H1 (cell line): ENCODE measurements at regions not wholly inside any gene's neighbourhood (a gene's known extent, or its start where the extent isn't known, plus 50 kb on each side); places are given as distances from the start of the nearest gene placed in this dataset.

Experiments used
- BACH1 ChIP-seq: IDR thresholded peaks from 2 replicates; pipeline ENCODE4 v1.6.1; 2012; ENCODE audit warnings: low read length, improper control_type of control experiment
- CBX8 ChIP-seq: fragments of 300-800, 300-1000 bp; sonication (generic); IDR thresholded peaks from 2 replicates; pipeline ENCODE4 v1.7.1; 2016; ENCODE audit warnings: low read depth, low read length, borderline replicate concordance
- CTBP2 ChIP-seq: IDR thresholded peaks from 2 replicates; pipeline ENCODE4 v1.7.0; 2011; ENCODE audit warnings: borderline replicate concordance, mild to moderate bottlenecking, moderate library complexity, mixed read lengths, low read length; ENCODE audit not compliant: insufficient read depth, insufficient read length
- CTCF ChIP-seq, 3 experiments: IDR thresholded peaks; 1 replicate in 2 of 3; 2 replicates in 1 of 3; pipeline versions ENCODE4 v1.5.1 to v1.6.1; 2011; ENCODE audit warnings: low read length in 3 of 3, mild to moderate bottlenecking in 3 of 3, inconsistent platforms in 2 of 3, low read depth in 1 of 3, moderate library complexity in 1 of 3; ENCODE audit not compliant: insufficient read depth in 1 of 3; ENCODE audit errors: control extremely low read depth in 1 of 3
- EP300 ChIP-seq, 2 experiments: IDR thresholded peaks; 1 replicate in 1 of 2; 2 replicates in 1 of 2; pipeline ENCODE4 v1.6.1; 2011 to 2012; ENCODE audit warnings: low read depth in 2 of 2, low read length in 2 of 2, mild to moderate bottlenecking in 2 of 2, borderline replicate concordance in 1 of 2, inconsistent platforms in 1 of 2, moderate library complexity in 1 of 2
- HDAC2 ChIP-seq, 2 experiments: fragments of 300-600 bp in 1 of 2; sonication (generic) in 1 of 2; IDR thresholded peaks; 2 replicates each; pipeline ENCODE4 v1.6.1; 2011 to 2012; ENCODE audit warnings: low read depth in 2 of 2, low read length in 2 of 2, mild to moderate bottlenecking in 2 of 2, moderate library complexity in 2 of 2, borderline replicate concordance in 1 of 2, inconsistent platforms in 1 of 2
- HDAC6 ChIP-seq: IDR thresholded peaks from one replicate; pipeline ENCODE4 v1.7.1; 2012; ENCODE audit warnings: low read depth, mild to moderate bottlenecking, inconsistent platforms, low read length, moderate library complexity
- JUND ChIP-seq: IDR thresholded peaks from 2 replicates; pipeline ENCODE4 v1.6.1; 2011; ENCODE audit warnings: mild to moderate bottlenecking, improper control_type of control experiment, low read length
- KDM4A ChIP-seq: IDR thresholded peaks from one replicate; pipeline ENCODE4 v1.7.1; 2012; ENCODE audit warnings: low read depth, mild to moderate bottlenecking, moderate library complexity, low read length, inconsistent platforms; ENCODE audit not compliant: severe bottlenecking
- PHF8 ChIP-seq: fragments of 200-600 bp; sonication (generic); conservative IDR thresholded peaks from 2 replicates; pipeline ENCODE4 v1.7.1; 2012; ENCODE audit warnings: low read depth, mild to moderate bottlenecking, inconsistent platforms, low read length, moderate library complexity
- RBBP5 ChIP-seq: IDR thresholded peaks from 2 replicates; pipeline ENCODE4 v1.7.1; 2012; ENCODE audit warnings: low read depth, mild to moderate bottlenecking, inconsistent platforms, low read length, moderate library complexity, borderline replicate concordance
- SAP30 ChIP-seq: fragments of 300-600 bp; sonication (generic); IDR thresholded peaks from 2 replicates; pipeline ENCODE4 v1.7.1; 2012; ENCODE audit warnings: low read length, moderate library complexity, mild to moderate bottlenecking, inconsistent platforms; ENCODE audit not compliant: insufficient read depth, insufficient replicate concordance
- SP4 ChIP-seq: IDR thresholded peaks from 2 replicates; pipeline ENCODE4 v1.6.1; 2012; ENCODE audit warnings: low read length, inconsistent platforms
- SUZ12 ChIP-seq: fragments of 200-600 bp; sonication (generic); IDR thresholded peaks from 2 replicates; pipeline ENCODE4 v1.6.1; 2012; ENCODE audit warnings: mild to moderate bottlenecking, inconsistent platforms, low read length, moderate library complexity, mixed read lengths

- TF ChIP-seq HDAC2 (IDR thresholded peaks at IDR 0.05; ENCODE audit: borderline replicate concordance in 1 of 2, low read depth in 2 of 2, low read length in 2 of 2) (no peak), SAP30 (no peak), EP300 (IDR thresholded peaks at IDR 0.05; ENCODE audit: borderline replicate concordance in 1 of 2, low read depth in 2 of 2, low read length in 2 of 2) (no peak), BACH1 (no peak), KDM4A (no peak), RBBP5 (no peak), SUZ12 (no peak), PHF8 (no peak), CBX8 (no peak), HDAC6 (no peak), SP4 (no peak), CTBP2 (no peak), CTCF (IDR thresholded peaks at IDR 0.05; ENCODE audit: control extremely low read depth in 1 of 3, insufficient read depth in 1 of 3, low read depth in 1 of 3, low read length in 3 of 3) (no peak), JUND (no peak)
These were observed 248.3 kb downstream of the NUF2 start (continued) for GRCh38 chr1:163570071-163570470.
